Panc1 (cell line): ENCODE measurements at regions not wholly inside any gene's neighbourhood (a gene's known extent, or its start where the extent isn't known, plus 50 kb on each side); places are given as distances from the start of the nearest gene placed in this dataset.

Experiments used
- ATAC-seq: fragments of 200-7000 bp; cut with Tn5 transposase; 2 replicates; pipeline ENCODE4 v1.9.1; 2020; ENCODE audit warnings: mild to moderate bottlenecking, moderate library complexity
- BruUV-seq: library from RNA; stranded (reverse); fragments of 400-500 nt; replicated peaks from 2 replicates; lab custom pipeline; 2021; lab: Mats Ljungman, UMichigan
- CTCF ChIA-PET: fragments of 300-600 bp; sonication (Branson Sonifier 250); formaldehyde crosslinking; loops from one replicate; lab custom pipeline; 2022; ENCODE audit warnings: antibody characterized with exemption; lab: Charles Lee
- POLR2A ChIA-PET: fragments of 300-600 bp; sonication (Branson Sonifier 250); formaldehyde crosslinking; loops from one replicate; lab custom pipeline; 2022; ENCODE audit warnings: antibody characterized with exemption; lab: Charles Lee
- DNase-seq: peaks from one replicate; pipeline ENCODE4 v3.0.0-alpha.2; 2010; ENCODE audit warnings: low read depth, low spot score
- H3K27ac ChIP-seq: 2 replicates; pipeline ENCODE4 v1.5.1; 2011; ENCODE audit warnings: mild to moderate bottlenecking, low read length, inconsistent platforms
- H3K27me3 ChIP-seq: fragments of 200-500 bp; sonication (Bioruptor generic); 2 replicates; pipeline ENCODE4 v1.6.0; 2014; ENCODE audit warnings: low read length, inconsistent platforms; ENCODE audit not compliant: control insufficient read depth, insufficient read depth
- H3K36me3 ChIP-seq: fragments of 200-500 bp; sonication (Bioruptor generic); 2 replicates; pipeline ENCODE4 v1.5.1; 2014; ENCODE audit warnings: inconsistent platforms, mild to moderate bottlenecking, low read length, moderate library complexity; ENCODE audit not compliant: control insufficient read depth, insufficient read depth
- H3K4me1 ChIP-seq: 2 replicates; pipeline ENCODE4 v1.5.1; 2011; ENCODE audit warnings: inconsistent platforms, mild to moderate bottlenecking, low read length, moderate library complexity; ENCODE audit not compliant: control insufficient read depth, insufficient read depth
- H3K4me3 ChIP-seq, 2 experiments: 2 replicates each; pipeline ENCODE4 v1.5.1; 2011 to 2012; ENCODE audit warnings: low read depth in 2 of 2, low read length in 2 of 2, mild to moderate bottlenecking in 2 of 2, inconsistent platforms in 1 of 2, moderate library complexity in 1 of 2
- H3K9me3 ChIP-seq: fragments of 200-500 bp; sonication (Bioruptor generic); 2 replicates; pipeline ENCODE4 v1.5.1; 2014; ENCODE audit warnings: low read depth, mild to moderate bottlenecking, inconsistent platforms, low read length, moderate library complexity; ENCODE audit not compliant: control insufficient read depth, insufficient read depth
- CTCF ChIP-seq: fragments of 450-650 bp; IDR thresholded peaks from 2 replicates; pipeline ENCODE4 v1.5.1; 2017; ENCODE audit warnings: mild to moderate bottlenecking
- POLR2AphosphoS5 ChIP-seq: IDR thresholded peaks from 2 replicates; pipeline ENCODE4 v1.6.1; 2012; ENCODE audit warnings: mild to moderate bottlenecking, low read depth, low read length, moderate library complexity
- REST ChIP-seq, 2 experiments: IDR thresholded peaks; 2 replicates each; pipeline ENCODE4 v1.6.1; 2011 to 2012; ENCODE audit warnings: low read depth in 2 of 2, control low read depth in 1 of 2, low read length in 1 of 2, mild to moderate bottlenecking in 1 of 2, moderate library complexity in 1 of 2; ENCODE audit not compliant: insufficient read depth in 1 of 2
- SIN3A ChIP-seq: IDR thresholded peaks from 2 replicates; pipeline ENCODE4 v1.6.1; 2012; ENCODE audit warnings: low read depth, mild to moderate bottlenecking, low read length, moderate library complexity, borderline replicate concordance; ENCODE audit not compliant: insufficient read depth
- TCF7L2 ChIP-seq: IDR thresholded peaks from 2 replicates; pipeline ENCODE4 v1.6.1; 2011; ENCODE audit warnings: mild to moderate bottlenecking, low read depth, low read length, inconsistent platforms
- in situ Hi-C: cut with HindIII; loops from 2 replicates; pipeline ENCODE4 v1.10.0; 2016; ENCODE audit warnings: low sequenced_read_pairs, low pct_unique_long_range_greater_than_20kb
- intact Hi-C: fragments of 100-400 bp; cut with micrococcal nuclease; formaldehyde crosslinking; loops from one replicate; pipeline ENCODE4 v1.10.0; 2022; ENCODE audit not compliant: unreplicated experiment

GRCh38 chr1:229839800-229840199 lies 213.8 kb downstream of the URB2 start:
- CTCF ChIA-PET: no interaction called here
- H3K4me1 ChIP-seq: no peaks in the 10 kb centered on the region
- no peaks in the 10 kb centered on the region for H3K36me3 ChIP-seq
- POLR2A ChIA-PET: no interaction called here
- H3K4me3 ChIP-seq: no peak overlapping the region
- in situ Hi-C loops: no loop called here
- TF ChIP-seq REST (IDR thresholded peaks at IDR 0.05; ENCODE audit: insufficient read depth in 1 of 2, low read depth in 2 of 2, low read length in 1 of 2) (no peak), SIN3A (no peak), TCF7L2 (no peak), CTCF (no peak), POLR2AphosphoS5 (no peak)
- DNase-seq: no peak
- no peaks in the 10 kb centered on the region for H3K9me3 ChIP-seq
- BruUV-seq: no TSS peak
- intact Hi-C loops: no loop called here
- peaks cover 18% of the 10 kb centered on the region for H3K27me3 ChIP-seq
- H3K27ac ChIP-seq: no peak overlapping the region
- no peak for ATAC-seq

GRCh38 chr1:229841230-229841629 lies 215.2 kb downstream of the URB2 start:
- TF ChIP-seq POLR2AphosphoS5 (no peak), SIN3A (no peak), TCF7L2 (no peak), REST (IDR thresholded peaks at IDR 0.05; ENCODE audit: insufficient read depth in 1 of 2, low read depth in 2 of 2, low read length in 1 of 2) (no peak)
- Histone ChIP-seq H3K27me3 (peaks cover 23% of the 10 kb centered on the region), H3K27ac (no peak overlapping the region), H3K36me3 (no peaks in the 10 kb centered on the region), H3K9me3 (no peaks in the 10 kb centered on the region), H3K4me1 (no peaks in the 10 kb centered on the region), H3K4me3 (no peak overlapping the region)
- no TSS peak for BruUV-seq
- ChIA-PET POLR2A (interaction anchor here (0.6 kb wide), 1 partner anchor 20 kb away, joined by 5 read pairs; no protein-coding TSS in a partner anchor), CTCF (no interaction called here)
- in situ Hi-C loops (no loop called here), intact Hi-C loops (no loop called here)
- ATAC-seq (no peak), DNase-seq (no peak)
